Transverse colon (tissue), 4 donors: ENCODE measurements at regions not wholly inside any gene's neighbourhood (a gene's known extent, or its start where the extent isn't known, plus 50 kb on each side); places are given as distances from the start of the nearest gene placed in this dataset.

Experiments
- DNase-seq: peaks from one replicate; pipeline ENCODE4 v3.0.0-alpha.2; 2019
- H3K27ac ChIP-seq, 4 donors: fragments of 200-600 bp; sonication (generic); 2 replicates each; pipeline ENCODE4 v1.5.1; 2016 to 2018; ENCODE audit warnings: inconsistent platforms in 4 of 4
- H3K27me3 ChIP-seq: fragments of 200-600 bp; sonication (generic); 2 replicates; pipeline ENCODE4 v1.5.1; 2017; ENCODE audit warnings: inconsistent platforms
- H3K36me3 ChIP-seq, 4 donors: fragments of 200-600 bp; sonication (generic); 2 replicates each; pipeline ENCODE4 v1.5.1; 2017 to 2019; ENCODE audit warnings: inconsistent platforms in 4 of 4
- H3K4me1 ChIP-seq, 4 donors: fragments of 200-600 bp; sonication (generic); 2 replicates each; pipeline ENCODE4 v1.5.1; 2017 to 2020; ENCODE audit warnings: inconsistent platforms in 4 of 4
- H3K4me3 ChIP-seq, 4 donors: fragments of 200-600 bp; sonication (generic); 1 replicate in 1 of 4; 2 replicates in 3 of 4; pipeline versions ENCODE4 v1.5.1 to v1.6.1; 2017 to 2019; ENCODE audit warnings: inconsistent platforms in 4 of 4
- H3K9me3 ChIP-seq, 2 donors: fragments of 200-600 bp; sonication (generic); 2 replicates each; pipeline ENCODE4 v1.5.1; 2017 to 2019; ENCODE audit warnings: inconsistent platforms in 2 of 2
- EP300 ChIP-seq: sonication (generic); formaldehyde crosslinking; IDR thresholded peaks from one replicate; pipeline ENCODE4 v1.6.1; 2017; ENCODE audit warnings: antibody characterized with exemption, low read depth
- POLR2A ChIP-seq: fragments of 450-650 bp; IDR thresholded peaks from one replicate; pipeline ENCODE4 v1.6.1; 2016; ENCODE audit warnings: antibody characterized with exemption, mild to moderate bottlenecking, moderate library complexity
- POLR2AphosphoS5 ChIP-seq, 3 donors: sonication (generic); formaldehyde crosslinking; IDR thresholded peaks; one replicate each; pipeline ENCODE4 v1.6.1; 2016; ENCODE audit warnings: antibody characterized with exemption in 3 of 3
- WGBS, 2 donors: methylation state at CpG; one replicate each; pipeline ENCODE4 v1.1.5; 2018; ENCODE audit warnings: low coverage in 1 of 2; 5-methylcytosine and 5-hydroxymethylcytosine counted together
- in situ Hi-C, 4 donors: fragments of 200-750 bp; cut with MboI; loops; one replicate each; pipeline versions ENCODE4 v1.15.0 to v1.15.1; 2017; ENCODE audit warnings: low sequenced_read_pairs in 3 of 4, low pct_ligation_motif_present in 1 of 4, low pct_unique_long_range_greater_than_20kb in 1 of 4
- intact Hi-C: fragments of 100-400 bp; cut with DNase I; formaldehyde crosslinking; loops from one replicate; pipeline ENCODE4 v1.15.1; 2023; ENCODE audit warnings: low total_unique reads
- TF ChIP-seq, protein P1 (sequence below), 5 experiments: fragments of 200-600 bp in 3 of 5; fragments of 450-650 bp in 2 of 5; sonication (generic) in 3 of 5; IDR thresholded peaks; 1 replicate in 2 of 5; 2 replicates in 3 of 5; pipeline ENCODE4 v1.5.1; 2016 to 2017; ENCODE audit warnings: antibody characterized with exemption in 5 of 5, inconsistent platforms in 3 of 5, mild to moderate bottlenecking in 2 of 5, moderate library complexity in 1 of 5

GRCh38 chr11:116586392-116586791 lies 186.4 kb downstream of the BUD13 start:
- no peak overlapping the region for H3K27ac ChIP-seq
- TF ChIP-seq POLR2AphosphoS5 (IDR thresholded peaks at IDR 0.05) (no peak), POLR2A (no peak), EP300 (no peak)
- TF ChIP-seq, protein P1, sequence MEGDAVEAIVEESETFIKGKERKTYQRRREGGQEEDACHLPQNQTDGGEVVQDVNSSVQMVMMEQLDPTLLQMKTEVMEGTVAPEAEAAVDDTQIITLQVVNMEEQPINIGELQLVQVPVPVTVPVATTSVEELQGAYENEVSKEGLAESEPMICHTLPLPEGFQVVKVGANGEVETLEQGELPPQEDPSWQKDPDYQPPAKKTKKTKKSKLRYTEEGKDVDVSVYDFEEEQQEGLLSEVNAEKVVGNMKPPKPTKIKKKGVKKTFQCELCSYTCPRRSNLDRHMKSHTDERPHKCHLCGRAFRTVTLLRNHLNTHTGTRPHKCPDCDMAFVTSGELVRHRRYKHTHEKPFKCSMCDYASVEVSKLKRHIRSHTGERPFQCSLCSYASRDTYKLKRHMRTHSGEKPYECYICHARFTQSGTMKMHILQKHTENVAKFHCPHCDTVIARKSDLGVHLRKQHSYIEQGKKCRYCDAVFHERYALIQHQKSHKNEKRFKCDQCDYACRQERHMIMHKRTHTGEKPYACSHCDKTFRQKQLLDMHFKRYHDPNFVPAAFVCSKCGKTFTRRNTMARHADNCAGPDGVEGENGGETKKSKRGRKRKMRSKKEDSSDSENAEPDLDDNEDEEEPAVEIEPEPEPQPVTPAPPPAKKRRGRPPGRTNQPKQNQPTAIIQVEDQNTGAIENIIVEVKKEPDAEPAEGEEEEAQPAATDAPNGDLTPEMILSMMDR (IDR thresholded peaks at IDR 0.05), result no peak
- intact Hi-C loops, result no loop called here
- H3K27me3 ChIP-seq, result peaks cover 34% of the 10 kb centered on the region
- H3K4me3 ChIP-seq, result no peak overlapping the region
- H3K4me1 ChIP-seq, result no peaks in the 10 kb centered on the region
- no peaks in the 10 kb centered on the region for H3K36me3 ChIP-seq
- 79 to 82% methylated on average over 6 of the region's 6 CpGs for WGBS, 2 donors
- no peak for DNase-seq
- H3K9me3 ChIP-seq, result no peaks in the 10 kb centered on the region
- in situ Hi-C loops, result no loop called here

GRCh38 chr11:116582571-116582970 lies 190.2 kb downstream of the BUD13 start:
- Histone ChIP-seq H3K9me3 (no peaks in the 10 kb centered on the region), H3K4me3 (no peak overlapping the region), H3K27me3 (peaks cover 70% of the 10 kb centered on the region), H3K27ac (no peak overlapping the region), H3K36me3 (no peaks in the 10 kb centered on the region), H3K4me1 (peaks cover 0 to 8% (median 4%) of the 10 kb centered on the region in 4 donors)
- in situ Hi-C loops (no loop called here), intact Hi-C loops (no loop called here)
- 40 to 79% methylated on average over 1 to 7 of the region's 8 CpGs for WGBS, 2 donors
- no peak for DNase-seq
- TF ChIP-seq POLR2AphosphoS5 (IDR thresholded peaks at IDR 0.05) (no peak), EP300 (no peak), POLR2A (no peak)
- TF ChIP-seq, protein P1 (IDR thresholded peaks at IDR 0.05), result no peak

DNA sequence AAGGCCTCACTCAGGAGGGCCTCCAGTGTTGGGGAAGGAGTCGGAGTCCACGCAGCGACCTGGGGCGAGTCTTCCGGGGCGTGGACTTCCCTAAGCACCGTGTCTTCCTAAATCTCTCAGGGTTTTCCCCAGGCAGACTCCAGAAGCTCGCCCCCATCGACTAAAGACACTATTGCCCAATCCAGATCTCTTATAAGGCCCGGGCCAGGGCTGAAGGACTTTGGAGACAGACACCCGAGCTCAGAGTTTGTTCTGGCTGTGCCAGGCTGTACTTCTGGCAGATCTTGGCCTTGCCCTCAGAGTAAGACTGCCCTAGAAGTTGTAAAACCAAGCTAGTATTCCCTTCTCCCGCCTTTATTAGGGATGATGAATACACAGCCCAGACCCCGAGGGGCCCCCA lies 191.4 kb downstream of the BUD13 start:
- in situ Hi-C loops, result no loop called here
- Histone ChIP-seq H3K9me3 (no peaks in the 10 kb centered on the region), H3K27ac (no peak overlapping the region), H3K27me3 (peaks cover 76% of the 10 kb centered on the region), H3K4me1 (peaks cover 0 to 8% (median 4%) of the 10 kb centered on the region in 4 donors), H3K36me3 (no peaks in the 10 kb centered on the region), H3K4me3 (no peak overlapping the region)
- intact Hi-C loops, result no loop called here
- TF ChIP-seq POLR2AphosphoS5 (IDR thresholded peaks at IDR 0.05) (no peak), EP300 (no peak), POLR2A (no peak)
- TF ChIP-seq, protein P1 (IDR thresholded peaks at IDR 0.05), result no peak
- 24% methylated on average over 13 of the region's 13 CpGs; no CpG with 5 or more reads in 1 of the 2 donors for WGBS, 2 donors
- no peak for DNase-seq

- TF ChIP-seq, protein P1 (IDR thresholded peaks at IDR 0.05), result no peak
- no peak for TF ChIP-seq POLR2AphosphoS5 (IDR thresholded peaks at IDR 0.05)
- TF ChIP-seq POLR2A, result no peak
- no peak for TF ChIP-seq EP300
- H3K27me3 ChIP-seq, result peaks cover 76% of the 10 kb centered on the region
- 5% methylated on average over 31 of the region's 38 CpGs; no CpG with 5 or more reads in 1 of the 2 donors for WGBS, 2 donors
- intact Hi-C loops, result no loop called here
- H3K27ac ChIP-seq, result no peak overlapping the region
- no peak for DNase-seq
- no peaks in the 10 kb centered on the region for H3K36me3 ChIP-seq
- peaks cover 0 to 8% (median 4%) of the 10 kb centered on the region in 4 donors for H3K4me1 ChIP-seq
- H3K9me3 ChIP-seq, result no peaks in the 10 kb centered on the region
- in situ Hi-C loops, result no loop called here
- no peak overlapping the region for H3K4me3 ChIP-seq
Measured at GRCh38 chr11:116580799-116581198, 192.0 kb downstream of the BUD13 start.
